Lung (tissue), 11 donors: ENCODE measurements at regions not wholly inside any gene's neighbourhood (a gene's known extent, or its start where the extent isn't known, plus 50 kb on each side); places are given as distances from the start of the nearest gene placed in this dataset.
"Not testable (repeated sequence)": the region's sequence is repeated elsewhere in the genome, so short reads cannot be mapped to it uniquely, and the experiment has no call there.

Experiments used
- ATAC-seq: fragments of 200-7000 bp; cut with Tn5 transposase; one replicate; pipeline ENCODE4 v1.9.1; 2020; ENCODE audit warnings: moderate number of reproducible peaks; ENCODE audit not compliant: insufficient read depth, low FRiP score
- DNase-seq, 3 donors: peaks; one replicate each; pipeline ENCODE4 v3.0.0-alpha.2; 2013 to 2017
- H3K27ac ChIP-seq, 2 donors: one replicate each; pipeline ENCODE4 v1.5.1; 2013; ENCODE audit warnings: mild to moderate bottlenecking in 2 of 2, moderate library complexity in 2 of 2, control low read depth in 1 of 2, inconsistent platforms in 1 of 2, low read depth in 1 of 2, low read length in 1 of 2
- H3K27me3 ChIP-seq, 3 donors: one replicate each; pipeline ENCODE4 v1.5.1; 2013; ENCODE audit warnings: low read length in 2 of 3; ENCODE audit not compliant: control insufficient read depth in 3 of 3, insufficient read depth in 3 of 3
- H3K36me3 ChIP-seq, 4 donors: one replicate each; pipeline ENCODE4 v1.5.1; 2013; ENCODE audit warnings: low read length in 4 of 4, mild to moderate bottlenecking in 1 of 4, moderate library complexity in 1 of 4; ENCODE audit not compliant: control insufficient read depth in 4 of 4, insufficient read depth in 4 of 4
- H3K4me1 ChIP-seq, 5 donors: one replicate each; pipeline ENCODE4 v1.5.1; 2013; ENCODE audit warnings: low read length in 5 of 5, mild to moderate bottlenecking in 2 of 5, moderate library complexity in 1 of 5; ENCODE audit not compliant: control insufficient read depth in 5 of 5, insufficient read depth in 5 of 5
- H3K4me3 ChIP-seq: one replicate; pipeline ENCODE4 v1.5.1; 2013; ENCODE audit warnings: mild to moderate bottlenecking, control low read depth, moderate library complexity
- H3K9ac ChIP-seq, 2 donors: one replicate each; pipeline ENCODE4 v1.5.1; 2013; ENCODE audit warnings: low read length in 2 of 2, control low read depth in 1 of 2; ENCODE audit not compliant: insufficient read depth in 1 of 2
- H3K9me3 ChIP-seq, 4 donors: one replicate each; pipeline ENCODE4 v1.5.1; 2013; ENCODE audit warnings: low read length in 3 of 4, mild to moderate bottlenecking in 1 of 4, moderate library complexity in 1 of 4; ENCODE audit not compliant: control insufficient read depth in 4 of 4, insufficient read depth in 3 of 4
- CTCF ChIP-seq: IDR thresholded peaks from 2 replicates; pipeline ENCODE4 v1.5.1; 2012; ENCODE audit warnings: mild to moderate bottlenecking; ENCODE audit errors: control extremely low read depth, extremely low read depth
- WGBS, 2 donors: extraction: QIAGEN DNeasy Blood & Tissue Kit; methylation state at CpG; one replicate each; pipeline ENCODE4 v1.1.7; 2013; 5-methylcytosine and 5-hydroxymethylcytosine counted together
- donor health status: control.
- donor health status: control.
- donor health status: Bipolar disorder and iron deficiency.
- donor health status: healthy.
- donor health status: DM: yes; HTN: yes; CAD: no.

GRCh38 chrX:139158256-139158655 lies 372.3 kb upstream of the F9 start:
- Histone ChIP-seq H3K9ac (no peak overlapping the region), H3K4me1 (no peaks in the 10 kb centered on the region), H3K27ac (no peak overlapping the region), H3K4me3 (no peak overlapping the region), H3K36me3 (no peaks in the 10 kb centered on the region), H3K9me3 (peaks cover 0 to 2% (median 0%) of the 10 kb centered on the region in 4 donors), H3K27me3 (no peaks in the 10 kb centered on the region)
- TF ChIP-seq CTCF, result no peak
- DNase-seq (peak; percentile 22 to 64 (median 28)), ATAC-seq (no peak)
- 56 to 91% methylated on average over 2 of the region's 2 CpGs for WGBS, 2 donors

- peaks cover 0 to 2% (median 0%) of the 10 kb centered on the region in 4 donors for H3K9me3 ChIP-seq
- no peaks in the 10 kb centered on the region for H3K27me3 ChIP-seq
- ATAC-seq (no peak), DNase-seq (no peak)
- no peaks in the 10 kb centered on the region for H3K36me3 ChIP-seq
- H3K27ac ChIP-seq, result no peak overlapping the region
- no peak overlapping the region for H3K9ac ChIP-seq
- no peak overlapping the region for H3K4me3 ChIP-seq
- WGBS, 2 donors, result 74 to 78% methylated on average over 4 of the region's 4 CpGs
- no peak for TF ChIP-seq CTCF
- H3K4me1 ChIP-seq, result no peaks in the 10 kb centered on the region
These were observed 374.2 kb upstream of the F9 start for GRCh38 chrX:139156356-139156755.

DNA sequence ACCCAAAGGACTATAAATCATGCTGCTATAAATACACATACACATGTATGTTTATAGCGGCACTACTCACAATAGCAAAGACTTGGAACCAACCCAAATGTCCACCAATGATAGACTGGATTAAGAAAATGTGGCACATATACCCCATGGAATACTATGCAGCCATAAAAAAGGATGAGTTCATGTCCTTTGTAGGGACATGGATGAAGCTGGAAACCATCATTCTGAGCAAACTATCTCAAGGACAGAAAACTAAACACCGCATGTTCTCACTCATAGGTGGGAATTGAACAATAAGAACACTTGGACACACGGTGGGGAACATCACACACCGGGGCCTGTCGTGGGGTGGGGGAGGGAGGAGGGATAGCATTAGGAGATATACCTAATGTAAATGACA lies 383.9 kb upstream of the F9 start:
- H3K9me3 ChIP-seq, DNase-seq, H3K4me1 ChIP-seq, H3K27me3 ChIP-seq, H3K27ac ChIP-seq, H3K36me3 ChIP-seq, H3K4me3 ChIP-seq, ATAC-seq, H3K9ac ChIP-seq: not testable (repeated sequence)
- WGBS, 2 donors, result 89 to 100% methylated on average over 2 to 5 of the region's 5 CpGs

DNA sequence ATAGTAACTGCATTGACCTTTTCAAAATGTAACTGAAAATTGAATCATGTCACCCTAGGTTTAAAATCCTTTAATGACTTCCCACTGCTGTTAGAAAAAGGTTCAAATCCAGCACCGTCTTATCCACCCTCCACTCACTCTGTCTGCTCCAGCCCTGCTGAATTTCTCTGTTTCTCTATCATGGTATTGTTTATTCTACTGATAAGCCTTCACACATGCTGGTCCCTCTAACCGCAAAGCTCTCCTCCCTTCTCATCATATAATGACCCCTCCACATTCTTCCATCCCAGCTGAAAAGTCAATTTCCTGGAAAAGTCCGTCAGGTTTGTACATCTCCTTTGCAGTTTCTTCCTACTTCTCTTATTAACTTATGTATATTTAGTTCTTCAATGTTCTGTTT lies 389.2 kb upstream of the F9 start:
- TF ChIP-seq CTCF, result no peak
- no peak overlapping the region for H3K4me3 ChIP-seq
- no peak overlapping the region for H3K27ac ChIP-seq
- no peaks in the 10 kb centered on the region for H3K36me3 ChIP-seq
- DNase-seq (no peak), ATAC-seq (no peak)
- H3K4me1 ChIP-seq, result no peaks in the 10 kb centered on the region
- H3K9me3 ChIP-seq, result peaks cover 0 to 3% (median 0%) of the 10 kb centered on the region in 4 donors
- WGBS, 2 donors, result 68 to 82% methylated on average over 3 of the region's 3 CpGs
- H3K9ac ChIP-seq, result no peak overlapping the region
- H3K27me3 ChIP-seq, result peaks cover 0 to 4% (median 2%) of the 10 kb centered on the region in 3 donors
